Endothelial cell of umbilical vein (primary cell): ENCODE measurements at regions not wholly inside any gene's neighbourhood (a gene's known extent, or its start where the extent isn't known, plus 50 kb on each side); places are given as distances from the start of the nearest gene placed in this dataset.

Experiments used
- BruUV-seq: library from RNA; stranded (reverse); fragments of 400-500 nt; replicated peaks from 2 replicates; lab custom pipeline; 2021; lab: Mats Ljungman, UMichigan
- CTCF ChIA-PET: fragments of 300-600, 350-600 bp; sonication (Branson Sonifier 250); formaldehyde crosslinking; loops from one replicate; lab custom pipeline; 2021; ENCODE audit warnings: antibody characterized with exemption, inconsistent platforms; lab: Charles Lee
- POLR2A ChIA-PET: fragments of 300-600, 350-600 bp; sonication (Branson Sonifier 250); formaldehyde crosslinking; loops from one replicate; lab custom pipeline; 2021; ENCODE audit warnings: antibody characterized with exemption, inconsistent platforms; lab: Charles Lee
- DNase-seq: peaks from one replicate; pipeline ENCODE4 v3.0.0-alpha.2; 2011; ENCODE audit warnings: low read depth, low spot score
- FAIRE-seq: peaks from 2 replicates; lab custom pipeline; 2011; peaks lifted over from hg19 to GRCh38; lab: Jason Lieb, UNC
- H2AFZ ChIP-seq: 2 replicates; pipeline ENCODE4 v1.6.0; 2012; ENCODE audit warnings: low read depth, low read length, control low read depth, inconsistent platforms
- H3K27ac ChIP-seq: 2 replicates; pipeline ENCODE4 v1.5.1; 2011; ENCODE audit warnings: low read depth, mild to moderate bottlenecking, control low read depth, low read length, moderate library complexity; ENCODE audit not compliant: insufficient read depth
- H3K27me3 ChIP-seq, 2 experiments: 2 replicates each; pipeline versions ENCODE4 v1.6.0 to v1.6.1; 2011; ENCODE audit warnings: low read length in 2 of 2, mixed read lengths in 1 of 2; ENCODE audit not compliant: control insufficient read depth in 2 of 2, insufficient read depth in 2 of 2
- H3K36me3 ChIP-seq, 2 experiments: 2 replicates in 1 of 2; 3 replicates in 1 of 2; pipeline ENCODE4 v1.5.1; 2011; ENCODE audit warnings: low read length in 2 of 2, mild to moderate bottlenecking in 1 of 2, moderate library complexity in 1 of 2; ENCODE audit not compliant: control insufficient read depth in 2 of 2, insufficient read depth in 2 of 2; ENCODE audit errors: extremely low read depth in 1 of 2
- H3K4me1 ChIP-seq: 3 replicates; pipeline ENCODE4 v1.5.1; 2011; ENCODE audit warnings: mild to moderate bottlenecking, low read length; ENCODE audit not compliant: control insufficient read depth, insufficient read depth; ENCODE audit errors: extremely low read depth
- H3K4me2 ChIP-seq: 2 replicates; pipeline ENCODE4 v1.6.1; 2011; ENCODE audit warnings: low read length, control low read depth, mixed read lengths; ENCODE audit not compliant: insufficient read depth
- H3K4me3 ChIP-seq, 3 experiments: fragments of 200-600 bp in 1 of 3; sonication (generic), shearing (Covaris generic) in 1 of 3; replicated peaks in 1 of 3; 2 replicates each; pipeline ENCODE4 v1.5.1; 2011 to 2016; ENCODE audit warnings: control low read depth in 3 of 3, low read length in 3 of 3, mild to moderate bottlenecking in 2 of 3, inconsistent platforms in 1 of 3, low read depth in 1 of 3, moderate library complexity in 1 of 3; ENCODE audit not compliant: insufficient read depth in 1 of 3
- H3K79me2 ChIP-seq: 2 replicates; pipeline ENCODE4 v1.6.0; 2012; ENCODE audit warnings: low read length, inconsistent platforms; ENCODE audit not compliant: control insufficient read depth, insufficient read depth
- H3K9ac ChIP-seq: replicated peaks from 2 replicates; pipeline ENCODE3; 2011; ENCODE audit warnings: low read length, control low read depth; ENCODE audit not compliant: insufficient read depth; ENCODE audit errors: extremely low read depth
- H3K9me1 ChIP-seq: replicated peaks from 3 replicates; pipeline ENCODE4 v1.6.0; 2011; ENCODE audit warnings: mild to moderate bottlenecking, low read length; ENCODE audit not compliant: control insufficient read depth, insufficient read depth; ENCODE audit errors: extremely low read depth
- H3K9me3 ChIP-seq: replicated peaks from 2 replicates; pipeline ENCODE4 v1.5.1; 2012; ENCODE audit warnings: low read length, inconsistent platforms; ENCODE audit not compliant: control insufficient read depth, insufficient read depth
- H4K20me1 ChIP-seq: replicated peaks from 2 replicates; pipeline ENCODE3; 2011; ENCODE audit warnings: mild to moderate bottlenecking, low read length; ENCODE audit not compliant: control insufficient read depth, insufficient read depth; ENCODE audit errors: extremely low read depth
- EZH2 ChIP-seq: IDR thresholded peaks from 2 replicates; pipeline ENCODE4 v1.6.1; 2012; ENCODE audit warnings: borderline replicate concordance, low read depth, mild to moderate bottlenecking, moderate library complexity, low read length, inconsistent platforms; ENCODE audit not compliant: severe bottlenecking
- FOS ChIP-seq: IDR thresholded peaks from 2 replicates; pipeline ENCODE4 v1.6.1; 2011; ENCODE audit warnings: mild to moderate bottlenecking, low read length, moderate library complexity, borderline replicate concordance; ENCODE audit not compliant: insufficient read depth
- GATA2 ChIP-seq: IDR thresholded peaks from 2 replicates; pipeline ENCODE4 v1.7.0; 2011; ENCODE audit warnings: low read depth, mild to moderate bottlenecking, moderate library complexity, mixed read lengths, low read length; ENCODE audit not compliant: insufficient read length, insufficient read depth
- JUN ChIP-seq: IDR thresholded peaks from 2 replicates; pipeline ENCODE4 v1.6.1; 2011; ENCODE audit warnings: borderline replicate concordance, low read depth; ENCODE audit not compliant: insufficient read length, insufficient read depth
- MAX ChIP-seq: IDR thresholded peaks from 2 replicates; pipeline ENCODE4 v1.6.1; 2011; ENCODE audit not compliant: insufficient read depth, insufficient read length
- MYC ChIP-seq: IDR thresholded peaks from one replicate; pipeline ENCODE4 v1.6.1; 2011; ENCODE audit warnings: mild to moderate bottlenecking, low read depth, low read length
- POLR2A ChIP-seq: IDR thresholded peaks from 2 replicates; pipeline ENCODE4 v1.6.1; 2012; ENCODE audit warnings: low read depth, mild to moderate bottlenecking, control low read depth, low read length
- POLR2AphosphoS5 ChIP-seq: IDR thresholded peaks from 2 replicates; pipeline ENCODE4 v1.6.1; 2012; ENCODE audit warnings: low read depth, mild to moderate bottlenecking, control low read depth, low read length, moderate library complexity; ENCODE audit not compliant: insufficient read depth
- dilution Hi-C: fragments of 300-500 bp; cut with MboI; formaldehyde crosslinking; loops from one replicate; pipeline ENCODE4 v1.15.0; 2019; ENCODE audit warnings: low sequenced_read_pairs; ENCODE audit not compliant: extremely low pct_ligation_motif_present
- intact Hi-C: fragments of 100-400 bp; cut with micrococcal nuclease; formaldehyde crosslinking; loops from one replicate; pipeline ENCODE4 v1.10.0; 2022
- TF ChIP-seq, protein P1 (sequence below), 2 donors: IDR thresholded peaks; 1 replicate in 1 of 2; 2 replicates in 1 of 2; pipeline ENCODE4 v1.5.1; 2011; ENCODE audit warnings: low read length in 2 of 2, mild to moderate bottlenecking in 2 of 2, moderate library complexity in 2 of 2, control low read depth in 1 of 2, inconsistent platforms in 1 of 2, low read depth in 1 of 2; ENCODE audit not compliant: insufficient read depth in 1 of 2; ENCODE audit errors: extremely low read depth in 1 of 2

- no peaks in the 10 kb centered on the region for H4K20me1 ChIP-seq
- H3K27me3 ChIP-seq = peaks cover 0 to 3% of the 10 kb centered on the region in 2 experiments
- intact Hi-C loops (no loop called here), dilution Hi-C loops (no loop called here)
- no peak overlapping the region for H3K27ac ChIP-seq
- H3K36me3 ChIP-seq = no peaks in the 10 kb centered on the region
- POLR2A ChIA-PET = no interaction called here
- no peak for FAIRE-seq
- no peaks in the 10 kb centered on the region for H3K9me3 ChIP-seq
- H3K4me2 ChIP-seq = no peak overlapping the region
- no TSS peak for BruUV-seq
- no peaks in the 10 kb centered on the region for H3K79me2 ChIP-seq
- H2AFZ ChIP-seq = no peak overlapping the region
- CTCF ChIA-PET = interaction anchor here (1.5 kb wide), 1 partner anchor 9 kb away, joined by 6 read pairs; no protein-coding TSS in a partner anchor
- H3K9ac ChIP-seq = no peak overlapping the region
- H3K4me1 ChIP-seq = peaks cover 4% of the 10 kb centered on the region
- no peak for TF ChIP-seq EZH2
- TF ChIP-seq, protein P1, sequence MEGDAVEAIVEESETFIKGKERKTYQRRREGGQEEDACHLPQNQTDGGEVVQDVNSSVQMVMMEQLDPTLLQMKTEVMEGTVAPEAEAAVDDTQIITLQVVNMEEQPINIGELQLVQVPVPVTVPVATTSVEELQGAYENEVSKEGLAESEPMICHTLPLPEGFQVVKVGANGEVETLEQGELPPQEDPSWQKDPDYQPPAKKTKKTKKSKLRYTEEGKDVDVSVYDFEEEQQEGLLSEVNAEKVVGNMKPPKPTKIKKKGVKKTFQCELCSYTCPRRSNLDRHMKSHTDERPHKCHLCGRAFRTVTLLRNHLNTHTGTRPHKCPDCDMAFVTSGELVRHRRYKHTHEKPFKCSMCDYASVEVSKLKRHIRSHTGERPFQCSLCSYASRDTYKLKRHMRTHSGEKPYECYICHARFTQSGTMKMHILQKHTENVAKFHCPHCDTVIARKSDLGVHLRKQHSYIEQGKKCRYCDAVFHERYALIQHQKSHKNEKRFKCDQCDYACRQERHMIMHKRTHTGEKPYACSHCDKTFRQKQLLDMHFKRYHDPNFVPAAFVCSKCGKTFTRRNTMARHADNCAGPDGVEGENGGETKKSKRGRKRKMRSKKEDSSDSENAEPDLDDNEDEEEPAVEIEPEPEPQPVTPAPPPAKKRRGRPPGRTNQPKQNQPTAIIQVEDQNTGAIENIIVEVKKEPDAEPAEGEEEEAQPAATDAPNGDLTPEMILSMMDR (IDR thresholded peaks at IDR 0.05; ENCODE audit: extremely low read depth in 1 of 2, insufficient read depth in 1 of 2, low read depth in 1 of 2, low read length in 2 of 2) = no peak
- H3K4me3 ChIP-seq = no peak overlapping the region
- DNase-seq = no peak
- no peaks in the 10 kb centered on the region for H3K9me1 ChIP-seq
Measured at GRCh38 chr15:69532856-69533255, 80.2 kb downstream of the RPLP1 start.

- no TSS peak for BruUV-seq
- H3K4me1 ChIP-seq = peaks cover 4% of the 10 kb centered on the region
- no peaks in the 10 kb centered on the region for H4K20me1 ChIP-seq
- no peaks in the 10 kb centered on the region for H3K9me1 ChIP-seq
- FAIRE-seq = no peak
- no peak for DNase-seq
- no peak overlapping the region for H3K27ac ChIP-seq
- H3K4me2 ChIP-seq = no peak overlapping the region
- H3K27me3 ChIP-seq = peaks cover 0 to 3% of the 10 kb centered on the region in 2 experiments
- no peaks in the 10 kb centered on the region for H3K79me2 ChIP-seq
- H3K4me3 ChIP-seq = no peak overlapping the region
- intact Hi-C loops (no loop called here), dilution Hi-C loops (no loop called here)
- ChIA-PET CTCF (no interaction called here), POLR2A (no interaction called here)
- H3K9ac ChIP-seq = no peak overlapping the region
- TF ChIP-seq MAX (no peak), MYC (no peak), JUN (no peak), EZH2 (no peak), POLR2AphosphoS5 (no peak), GATA2 (no peak), FOS (no peak), POLR2A (no peak)
- TF ChIP-seq, protein P1 (IDR thresholded peaks at IDR 0.05; ENCODE audit: extremely low read depth in 1 of 2, insufficient read depth in 1 of 2, low read depth in 1 of 2, low read length in 2 of 2) = no peak
- no peaks in the 10 kb centered on the region for H3K36me3 ChIP-seq
- no peaks in the 10 kb centered on the region for H3K9me3 ChIP-seq
- H2AFZ ChIP-seq = no peak overlapping the region
Measured at GRCh38 chr15:69533522-69533921, 80.9 kb downstream of the RPLP1 start.
